Mucosa of descending colon (tissue), 3 donors: ENCODE measurements at regions not wholly inside any gene's neighbourhood (a gene's known extent, or its start where the extent isn't known, plus 50 kb on each side); places are given as distances from the start of the nearest gene placed in this dataset.
A peak's percentile ranks its signal among the peaks of the same experiment; 100 is the strongest.

ENCODE experiments used
- ATAC-seq: fragments of 200-7000 bp; cut with Tn5 transposase; one replicate; pipeline ENCODE4 v1.9.1; 2020; ENCODE audit warnings: mild to moderate bottlenecking, moderate library complexity
- DNase-seq, 3 donors: peaks; one replicate each; pipeline ENCODE4 v3.0.0-alpha.2; 2020
- H3K36me3 ChIP-seq: fragments of 200-600 bp; one replicate; pipeline ENCODE4 v1.8.0; 2021; ENCODE audit warnings: low read depth, mild to moderate bottlenecking
- H3K4me1 ChIP-seq: fragments of 200-600 bp; one replicate; pipeline ENCODE4 v1.8.0; 2021; ENCODE audit warnings: low read depth, mild to moderate bottlenecking
- H3K4me3 ChIP-seq: fragments of 200-600 bp; one replicate; pipeline ENCODE4 v1.8.0; 2021; ENCODE audit warnings: mild to moderate bottlenecking
- H3K9me3 ChIP-seq: fragments of 200-600 bp; one replicate; pipeline ENCODE4 v1.8.0; 2021; ENCODE audit warnings: mild to moderate bottlenecking
- CTCF ChIP-seq: fragments of 200-600 bp; IDR thresholded peaks from one replicate; pipeline ENCODE4 v1.8.0; 2022; ENCODE audit warnings: antibody characterized with exemption, mild to moderate bottlenecking
- intact Hi-C, 2 donors: fragments of 100-400 bp; cut with DNase I in 1 of 2; cut with micrococcal nuclease in 1 of 2; formaldehyde crosslinking; loops; one replicate each; pipeline versions ENCODE4 v1.11.0 to v1.11.1; 2022; cut with DNase I, micrococcal nuclease
- donor health status: DM: no; HTN: no; CAD: no; lungs with moderate emphysema.
- donor health status: DM: no; HTN: no; CAD: no.
- donor health status: DM: no; HTN: yes; CAD: no.

- Histone ChIP-seq H3K4me1 (peaks cover 4% of the 10 kb centered on the region), H3K36me3 (no peaks in the 10 kb centered on the region), H3K9me3 (no peaks in the 10 kb centered on the region), H3K4me3 (no peak overlapping the region)
- DNase-seq (no peak), ATAC-seq (no peak)
- TF ChIP-seq CTCF = no peak
- intact Hi-C loops = no loop called here
These were observed 261.9 kb upstream of the PLET1 start for GRCh38 chr11:112522536-112522935.

- no peak for TF ChIP-seq CTCF
- DNase-seq = no peak
These were observed 262.4 kb upstream of the PLET1 start for GRCh38 chr11:112523031-112523430.

GRCh38 chr11:112523477-112523876 is 262.8 kb upstream of the PLET1 start:
- Histone ChIP-seq H3K4me1 (peaks cover 4% of the 10 kb centered on the region), H3K36me3 (no peaks in the 10 kb centered on the region), H3K9me3 (no peaks in the 10 kb centered on the region), H3K4me3 (no peak overlapping the region)
- DNase-seq (peak in 1 of 3 donors; percentile 8), ATAC-seq (peak; percentile 31)
- no peak for TF ChIP-seq CTCF
- intact Hi-C loops = no loop called here

More at GRCh38 chr11:112523031-112523430, 262.4 kb upstream of the PLET1 start:
- Histone ChIP-seq H3K4me1 (peaks cover 4% of the 10 kb centered on the region), H3K36me3 (no peaks in the 10 kb centered on the region), H3K9me3 (no peaks in the 10 kb centered on the region), H3K4me3 (no peak overlapping the region)
- no peak for ATAC-seq
- intact Hi-C loops = no loop called here

GRCh38 chr11:112523951-112524350 is 263.3 kb upstream of the PLET1 start:
- DNase-seq (no peak), ATAC-seq (no peak)
- no peak for TF ChIP-seq CTCF
- intact Hi-C loops = no loop called here
- Histone ChIP-seq H3K36me3 (no peaks in the 10 kb centered on the region), H3K4me3 (no peak overlapping the region), H3K4me1 (peaks cover 4% of the 10 kb centered on the region), H3K9me3 (no peaks in the 10 kb centered on the region)

GRCh38 chr11:112524798-112525197 is 264.1 kb upstream of the PLET1 start:
- intact Hi-C loops = no loop called here
- H3K4me3 ChIP-seq = no peak overlapping the region
- peaks cover 4% of the 10 kb centered on the region for H3K4me1 ChIP-seq
- DNase-seq = peak in 2 of 3 donors; percentile 16 to 30
- no peak for TF ChIP-seq CTCF
- peak; percentile 24 for ATAC-seq
- no peaks in the 10 kb centered on the region for H3K36me3 ChIP-seq
- H3K9me3 ChIP-seq = no peaks in the 10 kb centered on the region

GRCh38 chr11:112525270-112525669 is 264.6 kb upstream of the PLET1 start:
- intact Hi-C loops = no loop called here
- TF ChIP-seq CTCF = no peak
- DNase-seq (peak in 2 of 3 donors; percentile 19 to 41), ATAC-seq (peak; percentile 31)
- no peaks in the 10 kb centered on the region for H3K9me3 ChIP-seq
- no peak overlapping the region for H3K4me3 ChIP-seq
- no peaks in the 10 kb centered on the region for H3K36me3 ChIP-seq
- H3K4me1 ChIP-seq = peaks cover 4% of the 10 kb centered on the region
